Sciatic nerve (tissue), 2 donors: ENCODE measurements at regions not wholly inside any gene's neighbourhood (a gene's known extent, or its start where the extent isn't known, plus 50 kb on each side); places are given as distances from the start of the nearest gene placed in this dataset.
"Not testable (repeated sequence)": the region's sequence is repeated elsewhere in the genome, so short reads cannot be mapped to it uniquely, and the experiment has no call there.

Source experiments
- ATAC-seq: fragments of 200-7000 bp; cut with Tn5 transposase; one replicate; pipeline ENCODE4 v1.9.1; 2020; ENCODE audit warnings: mild to moderate bottlenecking, moderate library complexity
- DNase-seq: peaks from one replicate; pipeline ENCODE4 v3.0.0-alpha.2; 2020; ENCODE audit warnings: low spot score
- intact Hi-C: fragments of 100-400 bp; cut with DNase I; formaldehyde crosslinking; loops from one replicate; pipeline ENCODE4 v1.14.2; 2022
- donor health status: DM: no; HTN: no; CAD: no.
- donor health status: DM: no; HTN: no; CAD: no.

GRCh38 chr5:68116868-68117411 is 98.6 kb upstream of the PIK3R1 start:
- no peak for ATAC-seq
- intact Hi-C loops = no loop called here
- DNase-seq = no peak

- DNase-seq = no peak
- intact Hi-C loops = no loop called here
- no peak for ATAC-seq
These were observed 99.1 kb upstream of the PIK3R1 start for GRCh38 chr5:68116408-68116807.

DNA sequence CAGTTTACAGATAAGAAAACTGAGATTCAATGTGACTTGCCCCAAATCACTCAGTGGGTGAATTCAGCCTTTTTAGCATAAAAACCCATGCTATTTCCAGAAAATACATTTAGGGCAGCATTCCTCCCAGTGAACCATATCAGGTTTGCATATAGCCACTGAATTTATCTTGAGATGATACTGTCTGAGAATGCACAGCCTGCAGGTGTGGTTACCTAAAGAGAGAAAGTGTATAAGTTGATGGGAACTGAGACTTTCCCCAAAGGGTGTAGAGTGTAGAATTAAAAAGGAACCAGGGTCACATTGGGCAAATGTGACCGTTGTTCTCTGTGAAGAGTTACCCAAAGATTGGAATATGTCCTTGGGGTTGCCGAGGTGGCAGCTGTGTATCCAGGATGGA is 100.0 kb upstream of the PIK3R1 start:
- no peak for ATAC-seq
- intact Hi-C loops = no loop called here
- DNase-seq = no peak

DNA sequence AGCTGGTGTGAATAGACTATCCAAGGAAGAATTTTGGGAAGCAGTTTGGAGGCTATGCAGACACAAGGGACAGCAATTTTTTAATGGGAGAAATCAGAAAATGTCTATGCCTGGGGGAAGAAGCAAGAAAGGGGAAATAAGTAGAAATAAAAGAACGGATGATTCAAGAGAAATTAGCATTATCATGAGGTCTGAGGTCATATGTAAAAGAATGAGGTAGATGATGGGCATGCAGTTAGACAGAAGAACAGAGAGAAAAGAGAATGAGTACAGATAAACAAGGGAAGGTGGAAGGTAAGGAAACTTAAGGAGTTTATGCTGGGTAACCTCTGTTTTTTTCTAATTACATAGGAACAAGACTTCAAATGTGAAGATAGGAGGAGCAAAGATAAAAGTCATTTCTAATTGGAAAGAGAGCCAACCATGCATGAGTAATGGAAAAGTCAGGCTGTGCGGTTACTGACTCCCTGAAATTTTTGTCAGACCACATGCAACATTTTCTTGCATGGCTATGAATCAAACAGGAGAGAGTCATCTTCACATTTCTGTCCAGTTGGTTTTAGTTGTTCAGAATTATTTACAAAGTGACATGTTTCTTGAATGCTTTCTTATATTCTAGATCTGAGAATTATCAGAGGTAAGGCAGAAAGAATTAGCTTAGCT is 101.0 kb upstream of the PIK3R1 start:
- no peak for DNase-seq
- no peak for ATAC-seq
- intact Hi-C loops = no loop called here

DNA sequence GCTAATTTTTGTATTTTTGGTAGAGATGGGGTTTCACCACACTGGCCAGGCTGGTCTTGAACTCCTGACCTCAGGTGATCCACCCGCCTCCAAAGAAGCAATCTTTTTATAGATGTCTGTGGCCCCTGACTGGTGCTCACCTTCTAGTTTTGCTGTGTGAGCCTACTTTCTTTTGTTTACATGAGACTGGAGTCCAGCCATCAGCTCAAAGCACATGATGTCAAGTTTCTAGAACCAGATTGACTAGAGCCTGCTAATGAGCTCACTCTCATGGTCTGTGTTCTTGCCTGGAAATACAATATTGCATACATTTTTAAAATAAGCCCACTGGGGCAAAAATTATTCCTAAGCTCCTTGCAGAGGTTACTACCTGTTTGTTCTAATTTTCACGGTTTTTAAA is 102.9 kb upstream of the PIK3R1 start:
- ATAC-seq (no peak), DNase-seq (no peak)
- intact Hi-C loops = no loop called here

GRCh38 chr5:68110894-68111293 is 104.7 kb upstream of the PIK3R1 start:
- no peak for DNase-seq
- intact Hi-C loops = no loop called here
- ATAC-seq = no peak

DNA sequence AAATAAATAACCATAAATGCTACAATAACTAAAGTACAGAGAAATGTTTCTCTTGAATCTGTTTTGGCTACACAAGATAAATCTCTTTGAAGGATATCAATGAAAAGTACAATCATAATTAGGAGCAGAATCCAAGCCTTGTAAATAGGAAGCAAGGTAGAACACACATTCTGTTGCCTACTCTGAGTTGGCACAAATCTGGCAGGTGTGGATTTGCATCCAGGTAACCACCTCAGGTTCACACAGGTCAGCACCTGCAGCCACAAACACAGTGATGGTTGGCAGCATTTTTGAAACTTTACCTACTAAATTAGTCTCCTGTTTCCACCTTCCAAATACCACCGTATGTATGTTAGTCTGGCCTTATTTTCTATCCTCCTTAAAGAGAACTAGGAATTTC is 105.3 kb upstream of the PIK3R1 start:
- intact Hi-C loops = no loop called here
- no peak for ATAC-seq
- DNase-seq = no peak

DNA sequence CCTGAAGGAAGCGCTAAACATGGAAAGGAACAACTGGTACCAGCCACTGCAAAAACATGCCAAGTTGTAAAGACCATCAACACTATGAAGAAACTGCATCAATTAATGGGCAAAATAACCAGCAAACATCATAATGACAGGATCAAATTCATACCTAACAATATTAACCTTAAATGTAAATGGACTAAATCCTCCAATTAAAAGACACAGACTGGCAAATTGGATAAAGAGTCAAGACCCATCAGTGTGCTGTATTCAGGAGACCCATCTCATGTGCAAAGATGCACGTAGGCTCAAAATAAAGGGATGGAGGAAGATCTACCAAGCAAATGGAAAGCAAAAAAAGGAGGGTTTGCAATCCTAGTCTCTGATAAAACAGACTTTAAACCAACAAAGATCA is 111.3 kb upstream of the PIK3R1 start:
- DNase-seq, intact Hi-C loops, ATAC-seq: not testable (repeated sequence)

- intact Hi-C loops, DNase-seq, ATAC-seq: not testable (repeated sequence)
These were observed 112.3 kb upstream of the PIK3R1 start for GRCh38 chr5:68103297-68103696.

GRCh38 chr5:68099327-68099726 is 116.2 kb upstream of the PIK3R1 start:
- ATAC-seq (no peak), DNase-seq (no peak)
- intact Hi-C loops = no loop called here

DNA sequence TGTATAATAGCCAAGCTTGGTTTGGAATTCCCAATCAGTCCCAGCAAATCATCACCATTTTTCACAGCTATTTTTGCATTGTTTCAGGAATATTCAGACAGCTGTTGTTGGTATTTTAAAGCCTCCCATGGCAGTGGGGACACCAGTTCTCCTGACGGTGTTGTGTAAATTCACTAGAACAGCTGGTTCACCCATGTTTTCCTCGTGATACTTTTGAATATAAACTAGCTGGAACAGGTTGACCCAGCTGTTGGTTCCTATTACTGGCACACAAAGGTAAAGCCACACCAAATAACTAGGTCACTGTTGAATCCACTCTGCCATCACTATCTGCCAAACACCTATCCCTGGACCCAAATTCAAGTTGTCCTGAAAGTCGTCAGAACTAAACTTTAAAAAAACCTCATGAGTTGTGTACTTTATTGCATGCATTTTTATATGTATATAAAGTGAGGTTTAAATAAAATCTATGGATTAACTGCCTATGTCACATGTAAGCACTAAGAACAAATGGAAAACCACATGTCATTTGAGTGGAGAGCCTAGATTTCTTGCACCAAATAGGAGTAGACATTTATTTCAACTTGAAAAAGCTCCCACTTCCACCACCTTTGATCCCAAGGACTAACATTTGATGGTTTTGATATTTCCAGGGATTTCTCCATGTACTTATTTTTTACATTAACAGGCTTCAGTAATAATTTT is 121.9 kb upstream of the PIK3R1 start:
- intact Hi-C loops = no loop called here
- no peak for DNase-seq
- ATAC-seq = no peak

DNA sequence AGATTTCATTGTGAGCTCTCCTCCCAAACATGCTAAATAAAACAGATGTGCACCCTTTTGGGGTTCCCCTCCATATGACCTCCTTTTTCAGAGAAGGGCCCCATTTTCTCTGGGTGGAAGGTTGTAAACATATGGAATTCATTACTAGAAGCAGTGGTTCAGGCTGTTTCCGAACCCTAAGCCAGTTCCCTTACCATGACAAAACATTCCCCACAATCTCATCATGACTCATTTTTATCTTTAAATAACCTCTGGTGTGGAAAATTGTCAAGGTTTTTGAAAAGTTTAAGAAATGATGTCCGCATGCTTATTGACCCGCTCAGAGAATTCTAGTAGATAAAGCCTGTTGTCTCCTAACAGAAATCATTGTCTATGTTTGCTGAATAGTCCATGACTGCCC is 127.3 kb upstream of the PIK3R1 start:
- ATAC-seq = no peak
- no peak for DNase-seq

GRCh38 chr5:68087866-68088265 is 127.7 kb upstream of the PIK3R1 start:
- intact Hi-C loops = loop anchor here (5.0 kb wide), 1 partner anchor 396 kb away; no protein-coding TSS in a partner anchor
- DNase-seq (no peak), ATAC-seq (peak; percentile 31)

More for the DNA sequence above, 127.3 kb upstream of the PIK3R1 start:
- intact Hi-C loops = loop anchor here (5.0 kb wide), 1 partner anchor 396 kb away; no protein-coding TSS in a partner anchor

GRCh38 chr5:68086857-68087256 is 128.7 kb upstream of the PIK3R1 start:
- DNase-seq = peak; percentile 74
- intact Hi-C loops = loop anchor here (5.0 kb wide), 1 partner anchor 395 kb away; no protein-coding TSS in a partner anchor
- ATAC-seq = peak; percentile 88

- DNase-seq (no peak), ATAC-seq (peak; percentile 46)
- intact Hi-C loops = loop anchor here (5.0 kb wide), 1 partner anchor 394 kb away; no protein-coding TSS in a partner anchor
These were observed 129.1 kb upstream of the PIK3R1 start for GRCh38 chr5:68086439-68086838.

GRCh38 chr5:68084396-68084795 is 131.2 kb upstream of the PIK3R1 start:
- DNase-seq (no peak), ATAC-seq (no peak)
- intact Hi-C loops = no loop called here

- intact Hi-C loops = no loop called here
- DNase-seq (no peak), ATAC-seq (no peak)
These were observed 135.1 kb upstream of the PIK3R1 start for GRCh38 chr5:68080282-68081050.

DNA sequence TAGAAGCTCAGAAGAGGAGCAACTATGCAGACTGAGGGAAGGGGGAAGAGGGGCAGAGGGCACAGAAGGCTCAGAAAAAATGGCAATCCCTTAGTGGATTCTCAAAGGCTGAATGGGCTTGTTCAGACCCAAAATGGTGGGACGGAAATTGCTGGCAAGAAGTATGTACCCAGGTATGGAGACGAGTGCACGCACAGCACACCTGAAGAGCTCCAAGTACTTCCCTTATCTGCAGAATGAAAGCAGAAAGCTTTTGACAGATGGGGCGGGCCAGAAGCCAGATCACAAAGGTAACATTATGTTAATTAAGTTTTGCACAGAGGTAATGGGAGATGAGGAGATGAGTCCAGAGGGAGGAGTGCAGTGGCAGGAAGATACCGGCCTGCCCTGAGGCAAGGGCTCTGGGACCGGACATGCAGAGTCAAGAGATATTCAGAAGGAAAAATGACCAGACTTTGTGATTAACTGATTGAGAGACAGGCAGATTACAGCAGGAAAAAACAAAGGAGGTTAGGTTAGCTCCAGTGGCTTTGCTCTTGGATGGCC is 138.1 kb upstream of the PIK3R1 start:
- no peak for ATAC-seq
- intact Hi-C loops = no loop called here
- no peak for DNase-seq

DNA sequence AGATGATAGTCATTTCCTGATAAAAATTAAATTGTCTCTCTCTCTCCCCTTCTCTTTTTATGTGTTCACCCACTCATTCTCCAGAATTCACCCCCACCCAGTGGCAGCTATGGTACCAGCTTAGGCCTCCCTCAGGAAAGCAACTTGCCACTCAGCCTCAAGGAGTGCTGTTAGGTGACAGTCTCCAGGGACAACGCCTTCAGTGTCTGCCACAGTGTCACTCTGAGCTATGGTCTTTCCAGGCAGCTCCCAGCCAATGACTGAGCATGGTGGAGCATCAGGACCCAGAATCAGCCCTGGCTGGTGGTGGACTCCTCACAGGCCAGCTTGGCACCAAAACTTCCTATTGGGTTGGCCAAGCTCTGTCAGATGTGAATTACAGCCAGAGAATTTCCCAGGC is 140.9 kb upstream of the PIK3R1 start:
- ATAC-seq (no peak), DNase-seq (no peak)
- intact Hi-C loops = no loop called here
